B cell (primary cell): ENCODE measurements at regions not wholly inside any gene's neighbourhood (a gene's known extent, or its start where the extent isn't known, plus 50 kb on each side); places are given as distances from the start of the nearest gene placed in this dataset.

Source experiments
- ATAC-seq: fragments of 200-7000 bp; cut with Tn5 transposase; one replicate; pipeline ENCODE4 v1.10.0; 2021; ENCODE audit warnings: low read depth, mild to moderate bottlenecking, moderate number of reproducible peaks, moderate library complexity
- CTCF ChIA-PET: fragments of 350-600 bp; sonication (Branson Sonifier 250); formaldehyde crosslinking; loops from one replicate; lab custom pipeline; 2021; ENCODE audit warnings: antibody characterized with exemption, inconsistent platforms; lab: Charles Lee
- POLR2A ChIA-PET: fragments of 350-600 bp; sonication (Branson Sonifier 250); formaldehyde crosslinking; loops from one replicate; lab custom pipeline; 2021; ENCODE audit warnings: antibody characterized with exemption; lab: Charles Lee
- DNase-seq: peaks from one replicate; pipeline ENCODE4 v3.0.0; 2013
- H2AFZ ChIP-seq: 2 replicates; pipeline ENCODE4 v1.6.1; 2012; ENCODE audit warnings: mild to moderate bottlenecking, low read depth, low read length; ENCODE audit not compliant: insufficient read depth, poor library complexity, severe bottlenecking
- H3K27ac ChIP-seq, 2 donors: 1 replicate in 1 of 2; 2 replicates in 1 of 2; pipeline ENCODE4 v1.5.1; 2012 to 2013; ENCODE audit warnings: low read length in 2 of 2, mild to moderate bottlenecking in 2 of 2, moderate library complexity in 1 of 2
- H3K27me3 ChIP-seq, 4 experiments: fragments of 200-600 bp in 1 of 4; sonication (generic) in 1 of 4; replicated peaks in 1 of 4; 1 replicate in 2 of 4; 2 replicates in 2 of 4; pipeline versions ENCODE4 v1.6.1 to v1.7.0; 2013 to 2016; ENCODE audit warnings: low read length in 3 of 4, mild to moderate bottlenecking in 2 of 4, mixed read lengths in 1 of 4, moderate library complexity in 1 of 4; ENCODE audit not compliant: insufficient read depth in 4 of 4, control insufficient read depth in 3 of 4; ENCODE audit errors: control extremely low read depth in 1 of 4
- H3K36me3 ChIP-seq, 2 experiments: replicated peaks in 1 of 2; 1 replicate in 1 of 2; 2 replicates in 1 of 2; pipeline versions ENCODE4 v1.6.1 to v1.7.1; 2013; ENCODE audit warnings: low read length in 1 of 2; ENCODE audit not compliant: insufficient read depth in 2 of 2, control insufficient read depth in 1 of 2; ENCODE audit errors: control extremely low read depth in 1 of 2, extremely low read depth in 1 of 2
- H3K4me1 ChIP-seq, 2 donors: fragments of 200-600 bp in 1 of 2; sonication (generic) in 1 of 2; 1 replicate in 1 of 2; 2 replicates in 1 of 2; pipeline versions ENCODE4 v1.5.1 to v1.6.1; 2013 to 2017; ENCODE audit warnings: low read length in 2 of 2; ENCODE audit not compliant: control insufficient read depth in 2 of 2, insufficient read depth in 2 of 2
- H3K4me2 ChIP-seq: replicated peaks from 2 replicates; pipeline ENCODE3; 2012; ENCODE audit warnings: mild to moderate bottlenecking, low read depth, low read length; ENCODE audit not compliant: poor library complexity, severe bottlenecking
- H3K4me3 ChIP-seq, 5 experiments: fragments of 200-600 bp in 1 of 5; sonication (generic) in 1 of 5; 1 replicate in 3 of 5; 2 replicates in 2 of 5; pipeline versions ENCODE4 v1.5.1 to v1.7.0; 2011 to 2016; ENCODE audit warnings: low read length in 4 of 5, mild to moderate bottlenecking in 4 of 5, low read depth in 2 of 5, control low read depth in 1 of 5, moderate library complexity in 1 of 5; ENCODE audit not compliant: insufficient read depth in 1 of 5; ENCODE audit errors: control extremely low read depth in 1 of 5, extremely low read depth in 1 of 5
- H3K79me2 ChIP-seq: fragments of 200-600 bp; sonication (generic); one replicate; pipeline ENCODE4 v1.6.0; 2016; ENCODE audit warnings: low read length; ENCODE audit not compliant: control insufficient read depth, insufficient read depth
- H3K9ac ChIP-seq: fragments of 200-600 bp; sonication (generic); 2 replicates; pipeline ENCODE4 v1.6.1; 2017; ENCODE audit warnings: mild to moderate bottlenecking, low read length, moderate library complexity
- H3K9me3 ChIP-seq, 3 donors: one replicate each; pipeline versions ENCODE4 v1.6.1 to v1.7.1; 2013; ENCODE audit warnings: low read length in 2 of 3; ENCODE audit not compliant: control insufficient read depth in 2 of 3, insufficient read depth in 1 of 3; ENCODE audit errors: control extremely low read depth in 1 of 3
- H4K20me1 ChIP-seq: 2 replicates; pipeline ENCODE4 v1.6.0; 2012; ENCODE audit warnings: mild to moderate bottlenecking, low read length; ENCODE audit not compliant: insufficient read depth, control insufficient read depth, poor library complexity, severe bottlenecking
- H3K27ac Mint-ChIP-seq: one replicate; pipeline ENCODE4 v1.8.0; 2021; ENCODE audit warnings: mixed read lengths
- H3K27me3 Mint-ChIP-seq: one replicate; pipeline ENCODE4 v1.8.0; 2021; ENCODE audit warnings: mixed read lengths
- H3K4me1 Mint-ChIP-seq: one replicate; pipeline ENCODE4 v1.8.0; 2021; ENCODE audit warnings: mixed read lengths
- H3K4me3 Mint-ChIP-seq: one replicate; pipeline ENCODE4 v1.8.0; 2021; ENCODE audit warnings: mixed read lengths
- H3K9me3 Mint-ChIP-seq: one replicate; pipeline ENCODE4 v1.8.0; 2022; ENCODE audit warnings: mixed read lengths; ENCODE audit not compliant: insufficient read depth
- CTCF ChIP-seq: fragments of 200-600 bp; IDR thresholded peaks from one replicate; pipeline ENCODE4 v1.8.0; 2022; ENCODE audit warnings: antibody characterized with exemption, mild to moderate bottlenecking
- EZH2 ChIP-seq: IDR thresholded peaks from 2 replicates; pipeline ENCODE4 v1.6.1; 2012; ENCODE audit warnings: borderline replicate concordance, low read depth, mild to moderate bottlenecking, moderate library complexity, low read length; ENCODE audit not compliant: insufficient read depth, poor library complexity, severe bottlenecking
- WGBS: methylation state at CpG from one replicate; pipeline ENCODE4 v1.1.5; 2013; ENCODE audit warnings: missing lambda C conversion rate; ENCODE audit not compliant: insufficient coverage; 5-methylcytosine and 5-hydroxymethylcytosine counted together
- intact Hi-C: fragments of 100-400 bp; cut with micrococcal nuclease; formaldehyde crosslinking; loops from one replicate; pipeline ENCODE4 v1.10.0; 2022

- Mint-ChIP-seq H3K4me1 (no peaks in the 10 kb centered on the region), H3K27me3 (peaks cover 14% of the 10 kb centered on the region), H3K4me3 (no peak overlapping the region), H3K27ac (no peak overlapping the region), H3K9me3 (no peaks in the 10 kb centered on the region)
- Histone ChIP-seq H2AFZ (no peak overlapping the region), H3K4me1 (no peaks in the 10 kb centered on the region), H3K9ac (no peak overlapping the region), H3K79me2 (no peaks in the 10 kb centered on the region), H4K20me1 (no peaks in the 10 kb centered on the region), H3K9me3 (no peaks in the 10 kb centered on the region), H3K4me3 (no peak overlapping the region), H3K4me2 (no peak overlapping the region), H3K27ac (no peak overlapping the region), H3K27me3 (no peaks in the 10 kb centered on the region), H3K36me3 (no peaks in the 10 kb centered on the region)
- ChIA-PET POLR2A (no interaction called here), CTCF (no interaction called here)
- ATAC-seq, result no peak
- DNase-seq, result no peak
- intact Hi-C loops, result no loop called here
- WGBS, result 83% methylated on average over 1 of the region's 4 CpGs
- TF ChIP-seq CTCF, result no peak
- TF ChIP-seq EZH2, result no peak
Measured at GRCh38 chr18:55161916-55162315, 202.7 kb upstream of the CCDC68 start.

DNA sequence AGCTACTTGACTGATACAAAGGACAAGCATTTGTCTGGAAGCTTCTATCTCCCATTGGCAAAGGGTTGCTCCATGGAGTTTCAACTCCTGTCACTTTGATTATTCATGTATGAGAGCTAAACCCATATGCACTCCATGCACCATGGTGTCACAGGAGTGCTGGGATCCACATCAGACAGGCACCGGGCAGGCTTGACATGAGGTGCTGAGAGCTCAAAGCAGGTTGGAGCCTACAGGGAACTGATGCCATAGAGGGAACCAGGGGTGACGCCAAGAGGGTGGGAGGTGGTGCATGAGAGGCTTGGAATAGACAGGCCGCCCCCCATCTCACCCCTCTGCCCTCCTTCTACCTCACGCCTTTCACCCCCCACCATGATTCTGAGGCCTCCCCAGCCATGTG, 199.8 kb upstream of the CCDC68 start:
- H3K9me3 ChIP-seq, result no peaks in the 10 kb centered on the region
- H3K4me1 ChIP-seq, result no peaks in the 10 kb centered on the region
- Mint-ChIP-seq H3K4me3 (no peak overlapping the region), H3K27me3 (peaks cover 12% of the 10 kb centered on the region), H3K27ac (no peak overlapping the region), H3K9me3 (no peaks in the 10 kb centered on the region), H3K4me1 (no peaks in the 10 kb centered on the region)
- ChIA-PET POLR2A (no interaction called here), CTCF (no interaction called here)
- no peak overlapping the region for H2AFZ ChIP-seq
- H3K36me3 ChIP-seq, result no peaks in the 10 kb centered on the region
- intact Hi-C loops, result no loop called here
- H3K27ac ChIP-seq, result no peak overlapping the region
- 100% methylated on average over 2 of the region's 4 CpGs for WGBS
- ATAC-seq (no peak), DNase-seq (no peak)
- H3K9ac ChIP-seq, result no peak overlapping the region
- no peak for TF ChIP-seq CTCF
- no peak for TF ChIP-seq EZH2
- H4K20me1 ChIP-seq, result no peaks in the 10 kb centered on the region
- no peak overlapping the region for H3K4me3 ChIP-seq
- no peaks in the 10 kb centered on the region for H3K27me3 ChIP-seq
- no peaks in the 10 kb centered on the region for H3K79me2 ChIP-seq
- H3K4me2 ChIP-seq, result no peak overlapping the region
